CD4-positive, alpha-beta memory T cell (primary cell): ENCODE measurements at regions not wholly inside any gene's neighbourhood (a gene's known extent, or its start where the extent isn't known, plus 50 kb on each side); places are given as distances from the start of the nearest gene placed in this dataset.

Experiments
- CTCF ChIA-PET: fragments of 350-600 bp; sonication (Branson Sonifier 250); formaldehyde crosslinking; loops from one replicate; lab custom pipeline; 2021; ENCODE audit warnings: inconsistent platforms; ENCODE audit not compliant: partially characterized antibody; lab: Charles Lee
- POLR2A ChIA-PET: fragments of 350-600 bp; sonication (Branson Sonifier 250); formaldehyde crosslinking; loops from one replicate; lab custom pipeline; 2021; ENCODE audit not compliant: partially characterized antibody; lab: Charles Lee
- DNase-seq, 5 donors: peaks; one replicate each; pipeline versions ENCODE4 v3.0.0 to v3.0.0-alpha.2; 2020 to 2022; ENCODE audit warnings: mixed read lengths in 1 of 5
- H3K27ac ChIP-seq: one replicate; pipeline ENCODE4 v1.7.0; 2013; ENCODE audit warnings: low read depth, low read length
- H3K27me3 ChIP-seq: 2 replicates; pipeline ENCODE4 v1.7.0; 2013; ENCODE audit warnings: mild to moderate bottlenecking, low read length, moderate library complexity; ENCODE audit not compliant: insufficient read depth
- H3K36me3 ChIP-seq: 2 replicates; pipeline ENCODE4 v1.7.0; 2013; ENCODE audit warnings: mild to moderate bottlenecking, low read length, moderate library complexity; ENCODE audit not compliant: insufficient read depth
- H3K4me1 ChIP-seq: 2 replicates; pipeline ENCODE4 v1.7.0; 2013; ENCODE audit warnings: mild to moderate bottlenecking, low read length, moderate library complexity; ENCODE audit not compliant: insufficient read depth
- H3K4me3 ChIP-seq, 2 donors: one replicate each; pipeline ENCODE4 v1.7.0; 2013; ENCODE audit warnings: low read length in 2 of 2, mild to moderate bottlenecking in 1 of 2
- H3K9me3 ChIP-seq, 2 donors: one replicate each; pipeline ENCODE4 v1.7.0; 2013; ENCODE audit warnings: low read length in 2 of 2, control low read depth in 1 of 2; ENCODE audit not compliant: control insufficient read depth in 1 of 2
- H3K27ac Mint-ChIP-seq, 7 donors: one replicate each; pipeline ENCODE4 v1.8.0; 2020 to 2021; ENCODE audit warnings: mixed read lengths in 7 of 7, mild to moderate bottlenecking in 6 of 7, inconsistent platforms in 3 of 7, moderate library complexity in 3 of 7
- H3K27me3 Mint-ChIP-seq, 2 donors: one replicate each; pipeline ENCODE4 v1.8.0; 2020 to 2021; ENCODE audit warnings: mixed read lengths in 2 of 2
- H3K36me3 Mint-ChIP-seq, 2 donors: one replicate each; pipeline ENCODE4 v1.8.0; 2020 to 2021; ENCODE audit warnings: mixed read lengths in 2 of 2, inconsistent platforms in 1 of 2, mild to moderate bottlenecking in 1 of 2
- H3K4me1 Mint-ChIP-seq, 4 donors: one replicate each; pipeline ENCODE4 v1.8.0; 2020 to 2021; ENCODE audit warnings: mixed read lengths in 4 of 4, mild to moderate bottlenecking in 1 of 4
- H3K4me3 Mint-ChIP-seq, 8 donors: one replicate each; pipeline ENCODE4 v1.8.0; 2020 to 2021; ENCODE audit warnings: mixed read lengths in 8 of 8, mild to moderate bottlenecking in 7 of 8, moderate library complexity in 6 of 8, inconsistent platforms in 3 of 8
- H3K9me3 Mint-ChIP-seq, 8 donors: one replicate each; pipeline ENCODE4 v1.8.0; 2020 to 2021; ENCODE audit warnings: mixed read lengths in 8 of 8, mild to moderate bottlenecking in 5 of 8, inconsistent platforms in 3 of 8, moderate library complexity in 1 of 8
- intact Hi-C: fragments of 100-400 bp; cut with micrococcal nuclease; formaldehyde crosslinking; loops from one replicate; pipeline ENCODE4 v1.15.1; 2023

DNA sequence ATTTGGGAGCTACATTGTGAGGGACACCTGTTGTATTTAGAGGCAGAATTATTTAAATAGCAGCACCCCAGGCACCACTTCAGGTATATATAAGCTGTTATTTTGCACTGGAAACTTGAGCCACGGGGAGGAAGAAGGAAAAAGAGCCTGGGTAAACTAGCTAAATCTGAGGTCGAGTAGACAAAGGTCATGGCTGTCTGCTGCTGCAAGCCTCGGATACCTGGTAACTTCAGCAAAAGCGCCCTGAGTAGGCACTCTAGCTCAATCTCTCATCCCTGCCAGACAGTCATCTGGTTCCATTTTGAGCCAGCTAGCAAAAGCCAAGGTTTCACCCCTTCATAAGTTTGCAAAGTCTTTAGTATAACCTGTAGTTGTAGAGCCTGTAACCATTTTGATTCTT, 101.9 kb upstream of the ZNF644 start:
- Mint-ChIP-seq H3K27ac (no peak overlapping the region), H3K4me3 (no peak overlapping the region), H3K9me3 (no peaks in the 10 kb centered on the region), H3K27me3 (no peaks in the 10 kb centered on the region), H3K4me1 (peaks cover 0 to 5% (median under 1%) of the 10 kb centered on the region in 4 donors), H3K36me3 (no peaks in the 10 kb centered on the region)
- Histone ChIP-seq H3K4me1 (no peaks in the 10 kb centered on the region), H3K27me3 (no peaks in the 10 kb centered on the region), H3K36me3 (no peaks in the 10 kb centered on the region), H3K4me3 (no peak overlapping the region), H3K9me3 (no peaks in the 10 kb centered on the region), H3K27ac (no peak overlapping the region)
- CTCF ChIA-PET, result interaction anchor here (1.2 kb wide), 1 partner anchor 14 kb away, joined by 3 read pairs; no protein-coding TSS in a partner anchor
- no peak for DNase-seq
- intact Hi-C loops, result no loop called here
- POLR2A ChIA-PET, result no interaction called here

DNA sequence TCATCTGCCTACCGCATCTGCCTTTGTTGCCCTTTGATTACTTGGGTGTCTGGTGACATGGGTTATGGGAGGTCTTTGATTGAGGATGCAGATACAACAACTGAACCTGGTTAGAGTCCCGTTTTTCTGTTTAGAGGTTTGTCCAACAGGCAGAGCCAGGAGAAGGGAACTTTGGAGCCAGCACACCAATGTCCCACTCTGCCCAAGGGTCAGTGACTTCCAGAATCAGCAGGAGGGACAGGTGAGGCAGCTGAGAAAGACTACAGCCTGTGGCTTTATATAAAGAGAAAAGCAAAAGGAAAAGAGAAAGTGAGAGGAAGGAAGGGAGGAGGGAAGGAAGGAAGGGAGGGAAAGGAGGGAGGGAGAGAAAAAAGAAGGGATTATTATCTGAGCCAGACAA, 101.5 kb upstream of the ZNF644 start:
- Histone ChIP-seq H3K27ac (no peak overlapping the region), H3K27me3 (no peaks in the 10 kb centered on the region), H3K4me3 (no peak overlapping the region), H3K4me1 (no peaks in the 10 kb centered on the region), H3K36me3 (no peaks in the 10 kb centered on the region), H3K9me3 (no peaks in the 10 kb centered on the region)
- Mint-ChIP-seq H3K4me3 (no peak overlapping the region), H3K27ac (no peak overlapping the region), H3K36me3 (no peaks in the 10 kb centered on the region), H3K27me3 (no peaks in the 10 kb centered on the region), H3K9me3 (no peaks in the 10 kb centered on the region), H3K4me1 (peaks cover 0 to 5% (median under 1%) of the 10 kb centered on the region in 4 donors)
- no peak for DNase-seq
- ChIA-PET CTCF (interaction anchor here (1.2 kb wide), 1 partner anchor 14 kb away, joined by 3 read pairs; no protein-coding TSS in a partner anchor), POLR2A (no interaction called here)
- intact Hi-C loops, result no loop called here

DNA sequence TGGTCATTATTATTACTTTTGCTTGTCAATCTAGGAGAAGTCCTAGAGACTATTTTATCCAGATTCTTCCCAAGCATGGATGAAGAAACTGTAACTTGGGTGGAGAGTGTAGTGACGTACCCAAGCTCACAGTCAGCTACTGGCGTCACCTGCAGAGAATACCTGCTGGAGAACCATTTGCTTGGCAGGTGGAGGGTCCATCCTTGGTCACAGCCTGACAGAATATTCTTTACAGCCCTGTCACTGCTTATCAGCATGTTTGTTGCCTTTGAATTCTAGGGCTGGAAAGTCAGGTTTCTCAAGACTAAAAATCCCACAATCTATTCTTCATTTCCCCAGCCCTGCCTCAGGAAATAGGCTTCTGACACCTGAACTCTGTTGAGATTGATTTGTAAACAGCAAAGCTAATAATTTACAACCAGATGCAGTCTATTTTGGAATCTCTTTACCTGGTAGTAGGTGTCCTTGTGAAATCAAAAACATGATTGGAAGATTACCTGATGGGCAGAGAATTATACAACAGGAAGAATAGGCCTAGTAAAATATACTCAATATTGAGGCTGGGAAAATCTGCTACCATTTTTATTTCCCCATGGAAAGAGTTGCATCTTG, 100.4 kb upstream of the ZNF644 start:
- POLR2A ChIA-PET, result no interaction called here
- Histone ChIP-seq H3K27me3 (no peaks in the 10 kb centered on the region), H3K27ac (no peak overlapping the region), H3K4me1 (no peaks in the 10 kb centered on the region), H3K36me3 (no peaks in the 10 kb centered on the region), H3K4me3 (no peak overlapping the region), H3K9me3 (no peaks in the 10 kb centered on the region)
- DNase-seq, result no peak
- CTCF ChIA-PET, result no interaction called here
- Mint-ChIP-seq H3K36me3 (no peaks in the 10 kb centered on the region), H3K4me1 (peaks cover 0 to 5% (median under 1%) of the 10 kb centered on the region in 4 donors), H3K27me3 (no peaks in the 10 kb centered on the region), H3K27ac (no peak overlapping the region), H3K4me3 (no peak overlapping the region), H3K9me3 (no peaks in the 10 kb centered on the region)
- intact Hi-C loops, result no loop called here

DNA sequence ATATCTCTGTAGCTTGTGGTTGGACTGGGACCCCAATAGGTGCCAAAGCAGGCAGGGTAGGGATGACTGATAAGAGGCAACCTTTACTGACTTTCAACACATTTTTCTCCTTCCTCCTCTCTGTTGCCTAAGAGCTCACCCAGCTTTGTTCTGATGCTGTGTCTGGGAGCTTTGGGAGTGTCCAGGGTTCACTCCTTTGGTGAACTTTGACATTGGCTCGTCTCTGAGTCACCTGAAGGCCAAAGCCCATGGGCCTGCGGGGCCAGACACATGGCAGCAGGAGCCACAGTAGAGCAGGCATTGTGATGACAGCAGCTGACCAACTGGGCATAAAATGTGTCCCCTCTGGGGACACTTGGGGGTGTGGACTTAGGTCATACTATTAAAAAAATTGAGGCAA, 99.5 kb upstream of the ZNF644 start:
- ChIA-PET POLR2A (no interaction called here), CTCF (interaction anchor here (2.0 kb wide), 1 partner anchor 44 kb away, joined by 5 read pairs; no protein-coding TSS in a partner anchor)
- H3K4me1 Mint-ChIP-seq, result peaks cover 0 to 5% (median 2%) of the 10 kb centered on the region in 4 donors
- H3K36me3 Mint-ChIP-seq, result no peaks in the 10 kb centered on the region
- H3K27me3 Mint-ChIP-seq, result no peaks in the 10 kb centered on the region
- Histone ChIP-seq H3K4me1 (no peaks in the 10 kb centered on the region), H3K9me3 (no peaks in the 10 kb centered on the region), H3K27ac (no peak overlapping the region), H3K4me3 (no peak overlapping the region), H3K27me3 (no peaks in the 10 kb centered on the region), H3K36me3 (no peaks in the 10 kb centered on the region)
- H3K27ac Mint-ChIP-seq, result no peak overlapping the region
- H3K4me3 Mint-ChIP-seq, result no peak overlapping the region
- DNase-seq, result no peak
- intact Hi-C loops, result no loop called here
- H3K9me3 Mint-ChIP-seq, result no peaks in the 10 kb centered on the region

DNA sequence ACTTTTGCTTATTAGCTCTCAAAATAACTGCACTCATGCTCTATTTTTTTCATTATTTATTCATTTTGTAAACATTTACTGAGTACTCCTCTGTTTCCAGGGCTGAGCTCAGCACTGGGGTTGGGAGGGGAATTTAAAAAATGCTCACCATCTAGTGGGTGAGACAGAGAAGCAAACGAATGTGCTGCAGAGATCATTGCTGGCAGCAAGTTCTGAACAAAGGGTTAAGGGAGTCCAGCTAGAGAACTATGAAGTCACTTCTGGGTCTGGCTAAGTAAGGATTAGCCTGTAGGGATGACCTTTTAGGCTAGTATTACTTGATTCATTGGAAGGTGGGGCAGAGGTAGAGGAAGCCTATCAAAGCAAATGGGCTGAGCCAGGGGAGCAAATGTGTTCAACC, 99.1 kb upstream of the ZNF644 start:
- CTCF ChIA-PET, result interaction anchor here (2.0 kb wide), 1 partner anchor 45 kb away, joined by 5 read pairs; no protein-coding TSS in a partner anchor
- no peaks in the 10 kb centered on the region for H3K4me1 ChIP-seq
- H3K4me3 Mint-ChIP-seq, result no peak overlapping the region
- H3K4me3 ChIP-seq, result no peak overlapping the region
- no peak overlapping the region for H3K27ac ChIP-seq
- POLR2A ChIA-PET, result no interaction called here
- peaks cover 0 to 5% (median 2%) of the 10 kb centered on the region in 4 donors for H3K4me1 Mint-ChIP-seq
- H3K36me3 ChIP-seq, result no peaks in the 10 kb centered on the region
- no peaks in the 10 kb centered on the region for H3K27me3 ChIP-seq
- no peaks in the 10 kb centered on the region for H3K9me3 Mint-ChIP-seq
- H3K36me3 Mint-ChIP-seq, result no peaks in the 10 kb centered on the region
- H3K9me3 ChIP-seq, result no peaks in the 10 kb centered on the region
- no peak for DNase-seq
- H3K27ac Mint-ChIP-seq, result no peak overlapping the region
- intact Hi-C loops, result no loop called here
- H3K27me3 Mint-ChIP-seq, result no peaks in the 10 kb centered on the region

DNA sequence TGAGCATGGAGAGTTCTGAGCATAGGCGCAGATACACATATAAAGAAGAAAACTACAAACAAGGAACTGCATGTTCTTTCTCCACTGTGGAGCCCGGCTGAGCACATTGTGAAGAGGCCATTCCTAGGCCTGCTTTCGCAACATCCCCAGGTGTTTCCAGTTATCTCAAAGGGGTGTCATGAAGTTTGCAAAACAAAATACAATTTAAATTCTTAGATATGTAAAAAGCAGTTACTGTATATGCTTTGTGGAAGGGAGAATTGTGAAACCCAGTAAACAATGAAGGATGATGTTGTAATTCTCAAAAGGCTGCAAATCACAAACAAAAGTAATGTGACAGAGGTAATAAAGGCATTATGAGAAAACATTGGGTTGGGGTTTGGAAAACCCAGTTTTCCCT, 98.6 kb upstream of the ZNF644 start:
- Histone ChIP-seq H3K36me3 (no peaks in the 10 kb centered on the region), H3K4me3 (no peak overlapping the region), H3K9me3 (no peaks in the 10 kb centered on the region), H3K27me3 (no peaks in the 10 kb centered on the region), H3K27ac (no peak overlapping the region), H3K4me1 (no peaks in the 10 kb centered on the region)
- ChIA-PET POLR2A (no interaction called here), CTCF (interaction anchor here (2.0 kb wide), 1 partner anchor 45 kb away, joined by 5 read pairs; no protein-coding TSS in a partner anchor)
- DNase-seq, result no peak
- no peaks in the 10 kb centered on the region for H3K27me3 Mint-ChIP-seq
- no peaks in the 10 kb centered on the region for H3K9me3 Mint-ChIP-seq
- H3K4me1 Mint-ChIP-seq, result peaks cover 0 to 5% (median 2%) of the 10 kb centered on the region in 4 donors
- no peak overlapping the region for H3K4me3 Mint-ChIP-seq
- intact Hi-C loops, result no loop called here
- no peak overlapping the region for H3K27ac Mint-ChIP-seq
- H3K36me3 Mint-ChIP-seq, result no peaks in the 10 kb centered on the region

DNA sequence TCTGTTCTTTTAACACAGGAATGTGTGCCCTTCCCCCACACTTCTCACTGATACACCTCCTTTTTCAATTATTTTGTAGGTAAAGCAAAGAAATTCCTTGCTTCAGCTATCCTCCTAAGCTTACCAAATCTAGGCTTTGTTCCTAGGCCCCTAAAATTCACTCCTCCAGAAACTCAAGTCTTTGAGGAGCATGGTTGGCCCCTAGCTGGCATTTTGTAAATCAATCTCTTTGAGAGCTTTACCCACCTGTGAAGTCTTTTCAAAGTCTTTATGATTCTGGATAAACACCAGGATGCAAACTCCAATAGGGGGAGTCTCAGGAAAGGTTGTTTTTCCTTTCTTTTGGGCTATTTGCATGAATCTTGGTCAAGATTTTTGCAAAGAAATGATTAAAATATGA, 82.9 kb upstream of the ZNF644 start:
- DNase-seq, result no peak
- intact Hi-C loops, result no loop called here
- no peak overlapping the region for H3K4me3 ChIP-seq
- Mint-ChIP-seq H3K36me3 (no peaks in the 10 kb centered on the region), H3K9me3 (peaks cover 0 to 5% (median 0%) of the 10 kb centered on the region in 8 donors), H3K27me3 (peaks cover 2% of the 10 kb centered on the region in 2 donors), H3K4me3 (no peak overlapping the region), H3K27ac (no peak overlapping the region), H3K4me1 (peaks cover 8 to 10% (median 9%) of the 10 kb centered on the region in 4 donors)
- peaks cover 11% of the 10 kb centered on the region for H3K4me1 ChIP-seq
- no peaks in the 10 kb centered on the region for H3K36me3 ChIP-seq
- POLR2A ChIA-PET, result no interaction called here
- H3K27ac ChIP-seq, result no peak overlapping the region
- no peaks in the 10 kb centered on the region for H3K9me3 ChIP-seq
- H3K27me3 ChIP-seq, result no peaks in the 10 kb centered on the region
- CTCF ChIA-PET, result interaction anchor here (1.3 kb wide), 1 partner anchor 61 kb away, joined by 5 read pairs; no protein-coding TSS in a partner anchor
